Astrocyte of the spinal cord (primary cell): ENCODE measurements at regions not wholly inside any gene's neighbourhood (a gene's known extent, or its start where the extent isn't known, plus 50 kb on each side); places are given as distances from the start of the nearest gene placed in this dataset.
A peak's percentile ranks its signal among the peaks of the same experiment; 100 is the strongest.

ENCODE experiments used
- DNase-seq: peaks from one replicate; pipeline ENCODE4 v3.0.0; 2011; ENCODE audit warnings: low read depth, low spot score
- H3K4me3 ChIP-seq: 2 replicates; pipeline ENCODE4 v1.5.1; 2011; ENCODE audit warnings: low read depth, mild to moderate bottlenecking, low read length, moderate library complexity
- CTCF ChIP-seq: IDR thresholded peaks from 2 replicates; pipeline ENCODE4 v1.5.1; 2012; ENCODE audit warnings: low read depth, mild to moderate bottlenecking, low read length, inconsistent platforms
- in situ Hi-C: cut with HindIII; loops from 2 replicates; pipeline ENCODE4 v1.10.0; 2017; ENCODE audit warnings: low sequenced_read_pairs

- in situ Hi-C loops, result no loop called here
- no peak for TF ChIP-seq CTCF
- no peak overlapping the region for H3K4me3 ChIP-seq
- DNase-seq, result no peak
Measured at GRCh38 chr5:56581426-56581825, 233.9 kb upstream of the MAP3K1 start.

GRCh38 chr5:56580864-56581263, 234.5 kb upstream of the MAP3K1 start:
- no peak overlapping the region for H3K4me3 ChIP-seq
- in situ Hi-C loops, result no loop called here
- no peak for TF ChIP-seq CTCF
- no peak for DNase-seq

GRCh38 chr5:56575821-56576220, 239.5 kb upstream of the MAP3K1 start:
- in situ Hi-C loops, result no loop called here
- DNase-seq, result no peak
- no peak for TF ChIP-seq CTCF
- no peak overlapping the region for H3K4me3 ChIP-seq

- no peak overlapping the region for H3K4me3 ChIP-seq
- no peak for TF ChIP-seq CTCF
- in situ Hi-C loops, result no loop called here
- DNase-seq, result no peak
Measured at GRCh38 chr5:56574778-56575177, 240.6 kb upstream of the MAP3K1 start.

GRCh38 chr5:56569566-56569965, 245.8 kb upstream of the MAP3K1 start:
- no peak for TF ChIP-seq CTCF
- DNase-seq, result peak; percentile 43
- no peak overlapping the region for H3K4me3 ChIP-seq
- in situ Hi-C loops, result no loop called here

- no peak overlapping the region for H3K4me3 ChIP-seq
- no peak for TF ChIP-seq CTCF
- in situ Hi-C loops, result no loop called here
- DNase-seq, result no peak
Measured at GRCh38 chr5:56569076-56569475, 246.3 kb upstream of the MAP3K1 start.

GRCh38 chr5:56567278-56567677, 248.1 kb upstream of the MAP3K1 start:
- no peak overlapping the region for H3K4me3 ChIP-seq
- DNase-seq, result no peak
- in situ Hi-C loops, result no loop called here
- TF ChIP-seq CTCF, result no peak
